ENCODE measurements at regions not wholly inside any gene's neighbourhood (a gene's known extent, or its start where the extent isn't known, plus 50 kb on each side); places are given as distances from the start of the nearest gene placed in this dataset.

DNA sequence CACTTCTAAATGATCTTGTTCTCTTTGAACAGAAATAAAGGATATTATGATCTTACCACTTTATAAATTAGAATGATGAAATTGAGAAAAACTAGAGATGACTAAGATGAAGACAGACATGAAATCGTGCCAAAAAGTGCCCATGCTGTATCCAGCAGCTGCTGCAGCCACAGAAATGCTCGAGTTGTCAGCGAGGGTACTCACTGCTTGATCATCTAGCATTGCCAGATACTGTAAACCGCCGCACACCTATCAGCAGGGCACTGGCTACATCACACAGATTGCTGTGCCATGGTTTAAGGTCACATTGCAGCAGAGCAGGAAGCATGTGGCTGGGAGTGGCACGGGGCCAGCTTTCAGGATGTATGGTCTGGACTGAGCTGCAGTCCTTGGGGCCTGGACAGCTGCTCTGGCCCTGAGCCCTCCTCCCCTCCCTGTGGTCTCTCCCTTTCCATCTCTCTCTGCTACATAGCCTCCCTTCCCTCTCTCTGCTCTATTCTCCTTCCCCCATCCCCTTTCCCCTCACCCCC is 51.0 kb upstream of the SEPTIN5 start:
- Mint-ChIP-seq H3K27ac (no peak overlapping the region), H3K27me3 (peaks cover 7% of the 10 kb centered on the region), H3K9me3 (ENCODE audit: insufficient read depth) (no peaks in the 10 kb centered on the region), H3K4me3 (no peak overlapping the region), H3K4me1 (no peaks in the 10 kb centered on the region)
- Histone ChIP-seq H3K27me3 (replicated peaks in 1 of 4; ENCODE audit: control extremely low read depth in 1 of 4, control insufficient read depth in 3 of 4, insufficient read depth in 4 of 4, low read length in 3 of 4) (no peaks in the 10 kb centered on the region), H3K9ac (ENCODE audit: low read length) (no peak overlapping the region), H3K36me3 (replicated peaks in 1 of 2; ENCODE audit: control extremely low read depth in 1 of 2, control insufficient read depth in 1 of 2, extremely low read depth in 1 of 2, insufficient read depth in 2 of 2, low read length in 1 of 2) (no peaks in the 10 kb centered on the region), H2AFZ (ENCODE audit: insufficient read depth, low read depth, low read length, poor library complexity, severe bottlenecking) (no peak overlapping the region), H4K20me1 (ENCODE audit: control insufficient read depth, insufficient read depth, low read length, poor library complexity, severe bottlenecking) (no peaks in the 10 kb centered on the region), H3K9me3 (ENCODE audit: control extremely low read depth in 1 of 3, control insufficient read depth in 2 of 3, insufficient read depth in 1 of 3, low read length in 2 of 3) (no peaks in the 10 kb centered on the region), H3K4me2 (replicated peaks; ENCODE audit: low read depth, low read length, poor library complexity, severe bottlenecking) (no peak overlapping the region), H3K27ac (ENCODE audit: low read length in 2 of 2) (no peak overlapping the region), H3K4me1 (ENCODE audit: control insufficient read depth in 2 of 2, insufficient read depth in 2 of 2, low read length in 2 of 2) (no peaks in the 10 kb centered on the region), H3K79me2 (ENCODE audit: control insufficient read depth, insufficient read depth, low read length) (no peaks in the 10 kb centered on the region), H3K4me3 (ENCODE audit: control extremely low read depth in 1 of 5, extremely low read depth in 1 of 5, insufficient read depth in 1 of 5, low read depth in 2 of 5, low read length in 4 of 5) (no peak overlapping the region)
- intact Hi-C loops (cut with micrococcal nuclease): no loop called here
- WGBS (ENCODE audit: insufficient coverage): 16% methylated on average over 6 of the region's 6 CpGs
- no peak for DNase-seq
- CTCF ChIA-PET: no interaction called here
- no peak for TF ChIP-seq EZH2 (IDR thresholded peaks at IDR 0.05; ENCODE audit: borderline replicate concordance, insufficient read depth, low read depth, low read length, poor library complexity, severe bottlenecking)
- TF ChIP-seq, protein P1, sequence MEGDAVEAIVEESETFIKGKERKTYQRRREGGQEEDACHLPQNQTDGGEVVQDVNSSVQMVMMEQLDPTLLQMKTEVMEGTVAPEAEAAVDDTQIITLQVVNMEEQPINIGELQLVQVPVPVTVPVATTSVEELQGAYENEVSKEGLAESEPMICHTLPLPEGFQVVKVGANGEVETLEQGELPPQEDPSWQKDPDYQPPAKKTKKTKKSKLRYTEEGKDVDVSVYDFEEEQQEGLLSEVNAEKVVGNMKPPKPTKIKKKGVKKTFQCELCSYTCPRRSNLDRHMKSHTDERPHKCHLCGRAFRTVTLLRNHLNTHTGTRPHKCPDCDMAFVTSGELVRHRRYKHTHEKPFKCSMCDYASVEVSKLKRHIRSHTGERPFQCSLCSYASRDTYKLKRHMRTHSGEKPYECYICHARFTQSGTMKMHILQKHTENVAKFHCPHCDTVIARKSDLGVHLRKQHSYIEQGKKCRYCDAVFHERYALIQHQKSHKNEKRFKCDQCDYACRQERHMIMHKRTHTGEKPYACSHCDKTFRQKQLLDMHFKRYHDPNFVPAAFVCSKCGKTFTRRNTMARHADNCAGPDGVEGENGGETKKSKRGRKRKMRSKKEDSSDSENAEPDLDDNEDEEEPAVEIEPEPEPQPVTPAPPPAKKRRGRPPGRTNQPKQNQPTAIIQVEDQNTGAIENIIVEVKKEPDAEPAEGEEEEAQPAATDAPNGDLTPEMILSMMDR (IDR thresholded peaks at IDR 0.05): no peak
- no peak for ATAC-seq (ENCODE audit: low read depth)
- POLR2A ChIA-PET: no interaction called here

DNA sequence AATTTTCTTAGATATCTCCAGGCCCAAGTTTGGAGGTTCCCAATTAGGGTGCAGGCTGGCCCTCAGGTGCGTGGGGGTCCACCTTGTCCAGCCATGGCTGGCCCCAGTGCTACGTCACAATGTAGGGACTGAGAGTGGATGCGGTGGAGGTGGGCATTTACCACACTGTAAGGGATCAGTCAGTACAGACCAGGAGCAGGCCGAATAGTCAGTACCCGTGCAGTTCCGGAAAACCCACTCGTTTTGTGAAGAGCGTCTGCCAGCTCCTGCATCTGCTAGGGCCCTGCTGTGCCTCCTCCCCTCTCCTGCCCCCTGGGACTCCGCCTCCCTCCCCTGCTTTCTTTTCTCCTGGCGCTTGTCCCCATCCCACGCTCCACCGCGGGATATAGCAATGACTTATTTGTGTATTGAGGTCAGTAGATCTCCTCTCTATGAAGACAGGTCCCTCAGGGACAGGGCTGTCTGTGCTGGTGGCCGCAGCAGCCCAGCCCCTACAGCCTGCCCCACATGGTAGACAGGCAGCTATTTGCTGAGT is 50.4 kb upstream of the SEPTIN5 start:
- Histone ChIP-seq H3K27ac (ENCODE audit: low read length in 2 of 2) (no peak overlapping the region), H3K9ac (ENCODE audit: low read length) (no peak overlapping the region), H3K9me3 (ENCODE audit: control extremely low read depth in 1 of 3, control insufficient read depth in 2 of 3, insufficient read depth in 1 of 3, low read length in 2 of 3) (no peaks in the 10 kb centered on the region), H3K27me3 (replicated peaks in 1 of 4; ENCODE audit: control extremely low read depth in 1 of 4, control insufficient read depth in 3 of 4, insufficient read depth in 4 of 4, low read length in 3 of 4) (no peaks in the 10 kb centered on the region), H3K4me3 (ENCODE audit: control extremely low read depth in 1 of 5, extremely low read depth in 1 of 5, insufficient read depth in 1 of 5, low read depth in 2 of 5, low read length in 4 of 5) (no peak overlapping the region), H3K79me2 (ENCODE audit: control insufficient read depth, insufficient read depth, low read length) (no peaks in the 10 kb centered on the region), H3K4me1 (ENCODE audit: control insufficient read depth in 2 of 2, insufficient read depth in 2 of 2, low read length in 2 of 2) (no peaks in the 10 kb centered on the region), H3K36me3 (replicated peaks in 1 of 2; ENCODE audit: control extremely low read depth in 1 of 2, control insufficient read depth in 1 of 2, extremely low read depth in 1 of 2, insufficient read depth in 2 of 2, low read length in 1 of 2) (no peaks in the 10 kb centered on the region), H3K4me2 (replicated peaks; ENCODE audit: low read depth, low read length, poor library complexity, severe bottlenecking) (no peak overlapping the region), H2AFZ (ENCODE audit: insufficient read depth, low read depth, low read length, poor library complexity, severe bottlenecking) (no peak overlapping the region), H4K20me1 (ENCODE audit: control insufficient read depth, insufficient read depth, low read length, poor library complexity, severe bottlenecking) (no peaks in the 10 kb centered on the region)
- ChIA-PET CTCF (no interaction called here), POLR2A (no interaction called here)
- ATAC-seq (ENCODE audit: low read depth) (no peak), DNase-seq (no peak)
- Mint-ChIP-seq H3K27ac (no peak overlapping the region), H3K4me3 (no peak overlapping the region), H3K4me1 (no peaks in the 10 kb centered on the region), H3K9me3 (ENCODE audit: insufficient read depth) (no peaks in the 10 kb centered on the region), H3K27me3 (peaks cover 9% of the 10 kb centered on the region)
- TF ChIP-seq, protein P1 (IDR thresholded peaks at IDR 0.05): no peak
- TF ChIP-seq EZH2 (IDR thresholded peaks at IDR 0.05; ENCODE audit: borderline replicate concordance, insufficient read depth, low read depth, low read length, poor library complexity, severe bottlenecking): no peak
- WGBS (ENCODE audit: insufficient coverage): 72% methylated on average over 11 of the region's 14 CpGs
- intact Hi-C loops (cut with micrococcal nuclease): no loop called here
